Endothelial cell of umbilical vein (primary cell): ENCODE measurements at regions not wholly inside any gene's neighbourhood (a gene's known extent, or its start where the extent isn't known, plus 50 kb on each side); places are given as distances from the start of the nearest gene placed in this dataset.

Experiments used
- BruUV-seq: library from RNA; stranded (reverse); fragments of 400-500 nt; replicated peaks from 2 replicates; lab custom pipeline; 2021; lab: Mats Ljungman, UMichigan
- CTCF ChIA-PET: fragments of 300-600, 350-600 bp; sonication (Branson Sonifier 250); formaldehyde crosslinking; loops from one replicate; lab custom pipeline; 2021; ENCODE audit warnings: antibody characterized with exemption, inconsistent platforms; lab: Charles Lee
- POLR2A ChIA-PET: fragments of 300-600, 350-600 bp; sonication (Branson Sonifier 250); formaldehyde crosslinking; loops from one replicate; lab custom pipeline; 2021; ENCODE audit warnings: antibody characterized with exemption, inconsistent platforms; lab: Charles Lee
- DNase-seq: peaks from one replicate; pipeline ENCODE4 v3.0.0-alpha.2; 2011; ENCODE audit warnings: low read depth, low spot score
- FAIRE-seq: peaks from 2 replicates; lab custom pipeline; 2011; peaks lifted over from hg19 to GRCh38; lab: Jason Lieb, UNC
- H2AFZ ChIP-seq: 2 replicates; pipeline ENCODE4 v1.6.0; 2012; ENCODE audit warnings: low read depth, low read length, control low read depth, inconsistent platforms
- H3K27ac ChIP-seq: 2 replicates; pipeline ENCODE4 v1.5.1; 2011; ENCODE audit warnings: low read depth, mild to moderate bottlenecking, control low read depth, low read length, moderate library complexity; ENCODE audit not compliant: insufficient read depth
- H3K27me3 ChIP-seq, 2 experiments: 2 replicates each; pipeline versions ENCODE4 v1.6.0 to v1.6.1; 2011; ENCODE audit warnings: low read length in 2 of 2, mixed read lengths in 1 of 2; ENCODE audit not compliant: control insufficient read depth in 2 of 2, insufficient read depth in 2 of 2
- H3K36me3 ChIP-seq, 2 experiments: 2 replicates in 1 of 2; 3 replicates in 1 of 2; pipeline ENCODE4 v1.5.1; 2011; ENCODE audit warnings: low read length in 2 of 2, mild to moderate bottlenecking in 1 of 2, moderate library complexity in 1 of 2; ENCODE audit not compliant: control insufficient read depth in 2 of 2, insufficient read depth in 2 of 2; ENCODE audit errors: extremely low read depth in 1 of 2
- H3K4me1 ChIP-seq: 3 replicates; pipeline ENCODE4 v1.5.1; 2011; ENCODE audit warnings: mild to moderate bottlenecking, low read length; ENCODE audit not compliant: control insufficient read depth, insufficient read depth; ENCODE audit errors: extremely low read depth
- H3K4me2 ChIP-seq: 2 replicates; pipeline ENCODE4 v1.6.1; 2011; ENCODE audit warnings: low read length, control low read depth, mixed read lengths; ENCODE audit not compliant: insufficient read depth
- H3K4me3 ChIP-seq, 3 experiments: fragments of 200-600 bp in 1 of 3; sonication (generic), shearing (Covaris generic) in 1 of 3; replicated peaks in 1 of 3; 2 replicates each; pipeline ENCODE4 v1.5.1; 2011 to 2016; ENCODE audit warnings: control low read depth in 3 of 3, low read length in 3 of 3, mild to moderate bottlenecking in 2 of 3, inconsistent platforms in 1 of 3, low read depth in 1 of 3, moderate library complexity in 1 of 3; ENCODE audit not compliant: insufficient read depth in 1 of 3
- H3K79me2 ChIP-seq: 2 replicates; pipeline ENCODE4 v1.6.0; 2012; ENCODE audit warnings: low read length, inconsistent platforms; ENCODE audit not compliant: control insufficient read depth, insufficient read depth
- H3K9ac ChIP-seq: replicated peaks from 2 replicates; pipeline ENCODE3; 2011; ENCODE audit warnings: low read length, control low read depth; ENCODE audit not compliant: insufficient read depth; ENCODE audit errors: extremely low read depth
- H3K9me1 ChIP-seq: replicated peaks from 3 replicates; pipeline ENCODE4 v1.6.0; 2011; ENCODE audit warnings: mild to moderate bottlenecking, low read length; ENCODE audit not compliant: control insufficient read depth, insufficient read depth; ENCODE audit errors: extremely low read depth
- H3K9me3 ChIP-seq: replicated peaks from 2 replicates; pipeline ENCODE4 v1.5.1; 2012; ENCODE audit warnings: low read length, inconsistent platforms; ENCODE audit not compliant: control insufficient read depth, insufficient read depth
- H4K20me1 ChIP-seq: replicated peaks from 2 replicates; pipeline ENCODE3; 2011; ENCODE audit warnings: mild to moderate bottlenecking, low read length; ENCODE audit not compliant: control insufficient read depth, insufficient read depth; ENCODE audit errors: extremely low read depth
- EZH2 ChIP-seq: IDR thresholded peaks from 2 replicates; pipeline ENCODE4 v1.6.1; 2012; ENCODE audit warnings: borderline replicate concordance, low read depth, mild to moderate bottlenecking, moderate library complexity, low read length, inconsistent platforms; ENCODE audit not compliant: severe bottlenecking
- FOS ChIP-seq: IDR thresholded peaks from 2 replicates; pipeline ENCODE4 v1.6.1; 2011; ENCODE audit warnings: mild to moderate bottlenecking, low read length, moderate library complexity, borderline replicate concordance; ENCODE audit not compliant: insufficient read depth
- GATA2 ChIP-seq: IDR thresholded peaks from 2 replicates; pipeline ENCODE4 v1.7.0; 2011; ENCODE audit warnings: low read depth, mild to moderate bottlenecking, moderate library complexity, mixed read lengths, low read length; ENCODE audit not compliant: insufficient read length, insufficient read depth
- JUN ChIP-seq: IDR thresholded peaks from 2 replicates; pipeline ENCODE4 v1.6.1; 2011; ENCODE audit warnings: borderline replicate concordance, low read depth; ENCODE audit not compliant: insufficient read length, insufficient read depth
- MYC ChIP-seq: IDR thresholded peaks from one replicate; pipeline ENCODE4 v1.6.1; 2011; ENCODE audit warnings: mild to moderate bottlenecking, low read depth, low read length
- POLR2A ChIP-seq: IDR thresholded peaks from 2 replicates; pipeline ENCODE4 v1.6.1; 2012; ENCODE audit warnings: low read depth, mild to moderate bottlenecking, control low read depth, low read length
- POLR2AphosphoS5 ChIP-seq: IDR thresholded peaks from 2 replicates; pipeline ENCODE4 v1.6.1; 2012; ENCODE audit warnings: low read depth, mild to moderate bottlenecking, control low read depth, low read length, moderate library complexity; ENCODE audit not compliant: insufficient read depth
- dilution Hi-C: fragments of 300-500 bp; cut with MboI; formaldehyde crosslinking; loops from one replicate; pipeline ENCODE4 v1.15.0; 2019; ENCODE audit warnings: low sequenced_read_pairs; ENCODE audit not compliant: extremely low pct_ligation_motif_present
- intact Hi-C: fragments of 100-400 bp; cut with micrococcal nuclease; formaldehyde crosslinking; loops from one replicate; pipeline ENCODE4 v1.10.0; 2022
- TF ChIP-seq, protein P1 (sequence below): IDR thresholded peaks from 2 replicates; pipeline ENCODE4 v1.6.1; 2011; ENCODE audit not compliant: insufficient read depth, insufficient read length
- TF ChIP-seq, protein P2 (sequence below), 2 donors: IDR thresholded peaks; 1 replicate in 1 of 2; 2 replicates in 1 of 2; pipeline ENCODE4 v1.5.1; 2011; ENCODE audit warnings: low read length in 2 of 2, mild to moderate bottlenecking in 2 of 2, moderate library complexity in 2 of 2, control low read depth in 1 of 2, inconsistent platforms in 1 of 2, low read depth in 1 of 2; ENCODE audit not compliant: insufficient read depth in 1 of 2; ENCODE audit errors: extremely low read depth in 1 of 2

DNA sequence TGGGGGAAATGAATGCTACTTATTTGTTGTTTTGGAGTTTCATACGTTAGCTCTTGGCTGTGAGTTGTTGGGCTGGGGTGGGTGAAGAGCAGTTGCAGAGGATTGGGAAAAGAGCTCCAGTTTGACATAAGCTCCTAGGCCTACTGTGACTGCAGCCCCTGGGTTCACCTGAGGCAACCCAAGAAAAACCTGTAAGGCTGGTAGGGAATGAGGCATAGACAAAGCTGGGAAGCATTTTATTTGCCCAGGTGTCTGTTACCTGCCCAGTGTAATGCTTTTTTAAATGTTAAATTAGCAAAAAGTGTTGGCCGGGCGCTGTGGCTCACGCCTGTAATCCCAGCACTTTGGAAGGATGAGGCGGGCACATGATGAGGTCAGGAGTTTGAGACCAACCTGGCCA lies 160.0 kb downstream of the FHIP1A start:
- Histone ChIP-seq H3K9me1 (no peaks in the 10 kb centered on the region), H3K79me2 (no peaks in the 10 kb centered on the region), H3K4me2 (no peak overlapping the region), H3K9me3 (no peaks in the 10 kb centered on the region), H3K9ac (no peak overlapping the region), H2AFZ (no peak overlapping the region), H3K4me3 (no peak overlapping the region), H3K36me3 (no peaks in the 10 kb centered on the region), H3K27ac (no peak overlapping the region), H3K27me3 (peaks cover 4 to 5% of the 10 kb centered on the region in 2 experiments), H4K20me1 (no peaks in the 10 kb centered on the region), H3K4me1 (no peaks in the 10 kb centered on the region)
- intact Hi-C loops (no loop called here), dilution Hi-C loops (no loop called here)
- FAIRE-seq (no peak), DNase-seq (no peak)
- POLR2A ChIA-PET: no interaction called here
- CTCF ChIA-PET: interaction anchor here (0.9 kb wide), 1 partner anchor 36 kb away, joined by 3 read pairs; no protein-coding TSS in a partner anchor
- TF ChIP-seq POLR2A (no peak), JUN (no peak), GATA2 (no peak), FOS (no peak)
- TF ChIP-seq, protein P1, sequence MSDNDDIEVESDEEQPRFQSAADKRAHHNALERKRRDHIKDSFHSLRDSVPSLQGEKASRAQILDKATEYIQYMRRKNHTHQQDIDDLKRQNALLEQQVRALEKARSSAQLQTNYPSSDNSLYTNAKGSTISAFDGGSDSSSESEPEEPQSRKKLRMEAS: no peak
- no TSS peak for BruUV-seq

DNA sequence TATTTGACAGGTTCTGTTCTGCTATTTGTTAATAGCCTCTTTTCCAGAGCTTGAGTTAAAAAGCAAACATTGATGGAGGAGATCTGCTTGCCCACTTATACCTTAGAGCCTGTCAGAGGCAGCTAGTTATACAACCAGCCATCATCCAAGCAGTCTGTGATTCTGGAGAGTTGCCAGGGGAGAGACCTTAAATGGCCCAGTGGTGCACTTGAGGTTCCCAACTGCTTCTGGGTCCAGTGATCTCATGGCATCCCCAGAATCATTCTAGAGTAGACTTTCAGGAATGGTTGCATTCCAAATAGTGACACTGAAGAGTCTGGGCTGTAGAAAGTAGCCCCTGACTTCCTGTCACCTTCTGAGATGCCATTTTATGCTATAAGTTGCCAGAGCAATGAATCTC lies 160.7 kb downstream of the FHIP1A start:
- no TSS peak for BruUV-seq
- ChIA-PET CTCF (no interaction called here), POLR2A (no interaction called here)
- no peak overlapping the region for H3K9ac ChIP-seq
- H3K9me1 ChIP-seq: no peaks in the 10 kb centered on the region
- TF ChIP-seq, protein P1: no peak
- TF ChIP-seq POLR2A (no peak), MYC (no peak), POLR2AphosphoS5 (no peak), JUN (no peak), GATA2 (no peak), FOS (no peak), EZH2 (no peak)
- TF ChIP-seq, protein P2, sequence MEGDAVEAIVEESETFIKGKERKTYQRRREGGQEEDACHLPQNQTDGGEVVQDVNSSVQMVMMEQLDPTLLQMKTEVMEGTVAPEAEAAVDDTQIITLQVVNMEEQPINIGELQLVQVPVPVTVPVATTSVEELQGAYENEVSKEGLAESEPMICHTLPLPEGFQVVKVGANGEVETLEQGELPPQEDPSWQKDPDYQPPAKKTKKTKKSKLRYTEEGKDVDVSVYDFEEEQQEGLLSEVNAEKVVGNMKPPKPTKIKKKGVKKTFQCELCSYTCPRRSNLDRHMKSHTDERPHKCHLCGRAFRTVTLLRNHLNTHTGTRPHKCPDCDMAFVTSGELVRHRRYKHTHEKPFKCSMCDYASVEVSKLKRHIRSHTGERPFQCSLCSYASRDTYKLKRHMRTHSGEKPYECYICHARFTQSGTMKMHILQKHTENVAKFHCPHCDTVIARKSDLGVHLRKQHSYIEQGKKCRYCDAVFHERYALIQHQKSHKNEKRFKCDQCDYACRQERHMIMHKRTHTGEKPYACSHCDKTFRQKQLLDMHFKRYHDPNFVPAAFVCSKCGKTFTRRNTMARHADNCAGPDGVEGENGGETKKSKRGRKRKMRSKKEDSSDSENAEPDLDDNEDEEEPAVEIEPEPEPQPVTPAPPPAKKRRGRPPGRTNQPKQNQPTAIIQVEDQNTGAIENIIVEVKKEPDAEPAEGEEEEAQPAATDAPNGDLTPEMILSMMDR (IDR thresholded peaks at IDR 0.05; ENCODE audit: extremely low read depth in 1 of 2, insufficient read depth in 1 of 2, low read depth in 1 of 2, low read length in 2 of 2): no peak
- no peak overlapping the region for H3K27ac ChIP-seq
- no peaks in the 10 kb centered on the region for H3K4me1 ChIP-seq
- no peaks in the 10 kb centered on the region for H3K79me2 ChIP-seq
- H3K9me3 ChIP-seq: no peaks in the 10 kb centered on the region
- H4K20me1 ChIP-seq: no peaks in the 10 kb centered on the region
- intact Hi-C loops (no loop called here), dilution Hi-C loops (no loop called here)
- no peak overlapping the region for H2AFZ ChIP-seq
- H3K27me3 ChIP-seq: peaks cover 3 to 4% of the 10 kb centered on the region in 2 experiments
- DNase-seq: no peak
- FAIRE-seq: no peak
- no peak overlapping the region for H3K4me2 ChIP-seq
- no peak overlapping the region for H3K4me3 ChIP-seq
- H3K36me3 ChIP-seq: no peaks in the 10 kb centered on the region
